RWPE2 (cell line): ENCODE measurements at regions not wholly inside any gene's neighbourhood (a gene's known extent, or its start where the extent isn't known, plus 50 kb on each side); places are given as distances from the start of the nearest gene placed in this dataset.

Experiments used
- ATAC-seq: fragments of 200-7000 bp; cut with Tn5 transposase; 3 replicates; pipeline ENCODE4 v1.9.1; 2021; ENCODE audit warnings: low read depth
- DNase-seq: peaks from one replicate; pipeline ENCODE4 v3.0.0-alpha.2; 2020; ENCODE audit warnings: low spot score
- H3K27ac ChIP-seq: fragments of 450-650 bp; 2 replicates; pipeline ENCODE4 v1.5.1; 2017; ENCODE audit warnings: mild to moderate bottlenecking; ENCODE audit not compliant: poor library complexity, severe bottlenecking
- H3K27me3 ChIP-seq: fragments of 250-450 bp; sonication (Bioruptor Pico); 2 replicates; pipeline ENCODE4 v1.5.1; 2021; ENCODE audit warnings: mild to moderate bottlenecking, moderate library complexity; ENCODE audit not compliant: insufficient read depth, poor library complexity, severe bottlenecking
- H3K36me3 ChIP-seq: fragments of 250-450 bp; sonication (Bioruptor Pico); 2 replicates; pipeline ENCODE4 v1.5.1; 2020; ENCODE audit warnings: low read depth, mild to moderate bottlenecking, moderate library complexity
- H3K4me1 ChIP-seq: fragments of 250-450 bp; sonication (Bioruptor Pico); 2 replicates; pipeline ENCODE4 v1.5.1; 2021; ENCODE audit warnings: mild to moderate bottlenecking, moderate library complexity; ENCODE audit not compliant: insufficient read depth, poor library complexity, severe bottlenecking
- H3K4me3 ChIP-seq: fragments of 250-450 bp; sonication (Bioruptor Pico); 2 replicates; pipeline ENCODE4 v1.5.1; 2021; ENCODE audit warnings: mild to moderate bottlenecking, moderate library complexity; ENCODE audit not compliant: severe bottlenecking
- H3K9me3 ChIP-seq: fragments of 250-450 bp; sonication (Bioruptor Pico); 2 replicates; pipeline ENCODE4 v1.5.1; 2021; ENCODE audit warnings: mild to moderate bottlenecking, moderate library complexity; ENCODE audit not compliant: severe bottlenecking
- TF ChIP-seq, protein P1 (sequence below): fragments of 450-650 bp; IDR thresholded peaks from one replicate; pipeline ENCODE4 v1.5.1; 2017; ENCODE audit warnings: mild to moderate bottlenecking, moderate library complexity; ENCODE audit not compliant: poor library complexity, severe bottlenecking

- DNase-seq (no peak), ATAC-seq (no peak)
- Histone ChIP-seq H3K4me3 (no peak overlapping the region), H3K27ac (no peak overlapping the region), H3K4me1 (peaks cover 3% of the 10 kb centered on the region), H3K36me3 (no peaks in the 10 kb centered on the region), H3K9me3 (no peaks in the 10 kb centered on the region), H3K27me3 (no peaks in the 10 kb centered on the region)
- TF ChIP-seq, protein P1, sequence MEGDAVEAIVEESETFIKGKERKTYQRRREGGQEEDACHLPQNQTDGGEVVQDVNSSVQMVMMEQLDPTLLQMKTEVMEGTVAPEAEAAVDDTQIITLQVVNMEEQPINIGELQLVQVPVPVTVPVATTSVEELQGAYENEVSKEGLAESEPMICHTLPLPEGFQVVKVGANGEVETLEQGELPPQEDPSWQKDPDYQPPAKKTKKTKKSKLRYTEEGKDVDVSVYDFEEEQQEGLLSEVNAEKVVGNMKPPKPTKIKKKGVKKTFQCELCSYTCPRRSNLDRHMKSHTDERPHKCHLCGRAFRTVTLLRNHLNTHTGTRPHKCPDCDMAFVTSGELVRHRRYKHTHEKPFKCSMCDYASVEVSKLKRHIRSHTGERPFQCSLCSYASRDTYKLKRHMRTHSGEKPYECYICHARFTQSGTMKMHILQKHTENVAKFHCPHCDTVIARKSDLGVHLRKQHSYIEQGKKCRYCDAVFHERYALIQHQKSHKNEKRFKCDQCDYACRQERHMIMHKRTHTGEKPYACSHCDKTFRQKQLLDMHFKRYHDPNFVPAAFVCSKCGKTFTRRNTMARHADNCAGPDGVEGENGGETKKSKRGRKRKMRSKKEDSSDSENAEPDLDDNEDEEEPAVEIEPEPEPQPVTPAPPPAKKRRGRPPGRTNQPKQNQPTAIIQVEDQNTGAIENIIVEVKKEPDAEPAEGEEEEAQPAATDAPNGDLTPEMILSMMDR = no peak
Observed at GRCh38 chr3:109804697-109805096, 467.4 kb upstream of the DPPA4 start.

DNA sequence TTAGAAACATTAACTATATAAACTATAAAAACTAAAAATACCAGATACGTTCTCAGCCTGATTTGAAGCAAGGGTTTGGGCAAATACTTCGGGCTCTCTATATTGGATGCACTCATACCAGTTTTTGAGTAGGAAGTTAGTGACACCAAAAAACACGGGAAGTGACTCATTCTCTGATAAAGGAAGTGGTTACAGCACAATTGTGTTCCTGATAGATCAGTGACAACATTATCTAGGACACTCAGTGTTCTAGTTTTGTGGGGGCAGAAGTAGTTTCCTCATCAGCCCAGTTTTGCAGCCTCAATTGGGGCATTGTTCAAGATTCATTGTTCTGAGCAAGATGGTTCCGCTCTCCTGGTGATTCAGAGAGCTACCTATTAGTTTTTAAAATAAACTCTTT lies 469.6 kb upstream of the DPPA4 start:
- Histone ChIP-seq H3K4me1 (peaks cover 3% of the 10 kb centered on the region), H3K9me3 (no peaks in the 10 kb centered on the region), H3K4me3 (no peak overlapping the region), H3K27me3 (no peaks in the 10 kb centered on the region), H3K27ac (peak overlapping the region; percentile 8), H3K36me3 (no peaks in the 10 kb centered on the region)
- TF ChIP-seq, protein P1 = no peak
- DNase-seq (no peak), ATAC-seq (peak; percentile 55; the same call in 2 of the 3 replicates)

GRCh38 chr3:109809513-109809912 lies 472.2 kb upstream of the DPPA4 start:
- no peak for ATAC-seq
- Histone ChIP-seq H3K27me3 (no peaks in the 10 kb centered on the region), H3K4me3 (no peak overlapping the region), H3K36me3 (no peaks in the 10 kb centered on the region), H3K4me1 (peaks cover 3% of the 10 kb centered on the region), H3K9me3 (no peaks in the 10 kb centered on the region), H3K27ac (no peak overlapping the region)
- DNase-seq = no peak
- TF ChIP-seq, protein P1 = no peak

GRCh38 chr3:109818081-109818480 lies 480.7 kb upstream of the DPPA4 start:
- H3K27ac ChIP-seq = no peak overlapping the region
- no peak overlapping the region for H3K4me3 ChIP-seq
- no peaks in the 10 kb centered on the region for H3K36me3 ChIP-seq
- H3K4me1 ChIP-seq = no peaks in the 10 kb centered on the region
- no peak for ATAC-seq
- no peaks in the 10 kb centered on the region for H3K9me3 ChIP-seq
- no peak for DNase-seq
- TF ChIP-seq, protein P1 = no peak
- no peaks in the 10 kb centered on the region for H3K27me3 ChIP-seq

DNA sequence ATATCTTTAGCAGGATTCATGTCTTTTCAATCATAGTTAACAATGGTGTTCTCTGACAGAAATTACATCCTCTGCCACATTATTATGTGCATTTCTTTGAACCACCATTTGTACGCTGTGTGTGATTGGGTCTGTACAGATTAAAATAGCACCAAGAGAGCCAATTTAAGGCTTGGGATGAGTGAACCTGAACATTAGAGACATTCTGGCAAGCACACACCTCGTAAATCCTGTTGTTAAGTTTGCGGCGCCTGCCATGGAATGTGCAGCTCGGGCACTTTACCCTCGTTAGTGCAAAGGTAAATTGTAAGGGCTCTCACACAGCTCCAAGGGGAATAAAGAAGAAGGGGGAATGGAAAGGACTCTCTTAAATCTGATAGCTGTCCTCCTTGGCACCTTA lies 482.4 kb upstream of the DPPA4 start:
- Histone ChIP-seq H3K4me1 (no peaks in the 10 kb centered on the region), H3K27me3 (no peaks in the 10 kb centered on the region), H3K4me3 (no peak overlapping the region), H3K9me3 (no peaks in the 10 kb centered on the region), H3K36me3 (no peaks in the 10 kb centered on the region), H3K27ac (no peak overlapping the region)
- TF ChIP-seq, protein P1 = no peak
- ATAC-seq (no peak), DNase-seq (no peak)
